Activated T-cell treated with anti-CD3 and anti-CD28 coated beads, Interleukin-2, amount 50 U/mL, for 24 hours (primary cell): ENCODE measurements at regions not wholly inside any gene's neighbourhood (a gene's known extent, or its start where the extent isn't known, plus 50 kb on each side); places are given as distances from the start of the nearest gene placed in this dataset.
"Not testable (repeated sequence)": the region's sequence is repeated elsewhere in the genome, so short reads cannot be mapped to it uniquely, and the experiment has no call there.

ENCODE experiments used
- DNase-seq: peaks from one replicate; pipeline ENCODE4 v3.0.0-alpha.2; 2020
- H3K27ac Mint-ChIP-seq: 2 replicates; pipeline ENCODE4 v1.8.0; 2020; ENCODE audit warnings: mild to moderate bottlenecking, mixed read lengths
- H3K27me3 Mint-ChIP-seq: 2 replicates; pipeline ENCODE4 v1.8.0; 2020; ENCODE audit warnings: mixed read lengths
- H3K36me3 Mint-ChIP-seq: 2 replicates; pipeline ENCODE4 v1.8.0; 2020; ENCODE audit warnings: low read depth, mixed read lengths
- H3K4me1 Mint-ChIP-seq: 2 replicates; pipeline ENCODE4 v1.8.0; 2020; ENCODE audit warnings: low read depth, mixed read lengths
- H3K4me3 Mint-ChIP-seq: 2 replicates; pipeline ENCODE4 v1.8.0; 2020; ENCODE audit warnings: mild to moderate bottlenecking, moderate library complexity, mixed read lengths
- H3K9me3 Mint-ChIP-seq: 2 replicates; pipeline ENCODE4 v1.8.0; 2020; ENCODE audit warnings: mixed read lengths

GRCh38 chr3:177883091-177883490, 653.1 kb upstream of the KCNMB2 start:
- H3K4me1 Mint-ChIP-seq, result peaks cover 20% of the 10 kb centered on the region
- no peaks in the 10 kb centered on the region for H3K36me3 Mint-ChIP-seq
- no peaks in the 10 kb centered on the region for H3K9me3 Mint-ChIP-seq
- no peaks in the 10 kb centered on the region for H3K27me3 Mint-ChIP-seq
- H3K27ac Mint-ChIP-seq, result no peak overlapping the region
- no peak for DNase-seq
- no peak overlapping the region for H3K4me3 Mint-ChIP-seq

GRCh38 chr3:177883957-177884356, 652.3 kb upstream of the KCNMB2 start:
- Mint-ChIP-seq H3K9me3 (no peaks in the 10 kb centered on the region), H3K4me1 (peaks cover 17% of the 10 kb centered on the region), H3K27me3 (no peaks in the 10 kb centered on the region), H3K36me3 (no peaks in the 10 kb centered on the region), H3K4me3 (no peak overlapping the region), H3K27ac (no peak overlapping the region)
- DNase-seq, result no peak

GRCh38 chr3:177885063-177885462, 651.2 kb upstream of the KCNMB2 start:
- DNase-seq, result no peak
- Mint-ChIP-seq H3K9me3 (no peaks in the 10 kb centered on the region), H3K4me1 (peaks cover 17% of the 10 kb centered on the region), H3K36me3 (no peaks in the 10 kb centered on the region), H3K27ac (no peak overlapping the region), H3K4me3 (no peak overlapping the region), H3K27me3 (no peaks in the 10 kb centered on the region)

- Mint-ChIP-seq H3K36me3 (no peaks in the 10 kb centered on the region), H3K4me3 (no peak overlapping the region), H3K9me3 (no peaks in the 10 kb centered on the region), H3K4me1 (peaks cover 17% of the 10 kb centered on the region), H3K27me3 (no peaks in the 10 kb centered on the region), H3K27ac (no peak overlapping the region)
- no peak for DNase-seq
These were observed 649.7 kb upstream of the KCNMB2 start for GRCh38 chr3:177886501-177886900.

- H3K9me3 Mint-ChIP-seq, result no peaks in the 10 kb centered on the region
- H3K27me3 Mint-ChIP-seq, result no peaks in the 10 kb centered on the region
- no peak overlapping the region for H3K27ac Mint-ChIP-seq
- no peaks in the 10 kb centered on the region for H3K36me3 Mint-ChIP-seq
- peaks cover 13% of the 10 kb centered on the region for H3K4me1 Mint-ChIP-seq
- no peak for DNase-seq
- no peak overlapping the region for H3K4me3 Mint-ChIP-seq
These were observed 648.8 kb upstream of the KCNMB2 start for GRCh38 chr3:177887475-177887874.

- DNase-seq, result no peak
- H3K4me1 Mint-ChIP-seq, result peaks cover 2% of the 10 kb centered on the region
- no peaks in the 10 kb centered on the region for H3K9me3 Mint-ChIP-seq
- H3K36me3 Mint-ChIP-seq, result no peaks in the 10 kb centered on the region
- H3K4me3 Mint-ChIP-seq, result no peak overlapping the region
- H3K27me3 Mint-ChIP-seq, result no peaks in the 10 kb centered on the region
- no peak overlapping the region for H3K27ac Mint-ChIP-seq
These were observed 647.1 kb upstream of the KCNMB2 start for GRCh38 chr3:177889161-177889560.

GRCh38 chr3:177889652-177890358, 646.4 kb upstream of the KCNMB2 start:
- H3K9me3 Mint-ChIP-seq, result no peaks in the 10 kb centered on the region
- no peaks in the 10 kb centered on the region for H3K36me3 Mint-ChIP-seq
- no peaks in the 10 kb centered on the region for H3K27me3 Mint-ChIP-seq
- no peak overlapping the region for H3K4me3 Mint-ChIP-seq
- no peak for DNase-seq
- H3K4me1 Mint-ChIP-seq, result no peaks in the 10 kb centered on the region
- no peak overlapping the region for H3K27ac Mint-ChIP-seq

- no peak overlapping the region for H3K27ac Mint-ChIP-seq
- no peaks in the 10 kb centered on the region for H3K36me3 Mint-ChIP-seq
- H3K27me3 Mint-ChIP-seq, result no peaks in the 10 kb centered on the region
- no peaks in the 10 kb centered on the region for H3K9me3 Mint-ChIP-seq
- H3K4me1 Mint-ChIP-seq, result no peaks in the 10 kb centered on the region
- DNase-seq, result no peak
- H3K4me3 Mint-ChIP-seq, result no peak overlapping the region
These were observed 645.9 kb upstream of the KCNMB2 start for GRCh38 chr3:177890359-177890683.

- H3K27ac Mint-ChIP-seq, H3K4me3 Mint-ChIP-seq, DNase-seq, H3K4me1 Mint-ChIP-seq, H3K27me3 Mint-ChIP-seq, H3K36me3 Mint-ChIP-seq, H3K9me3 Mint-ChIP-seq: not testable (repeated sequence)
These were observed 644.7 kb upstream of the KCNMB2 start for GRCh38 chr3:177891569-177891968.

GRCh38 chr3:177893331-177893730, 642.9 kb upstream of the KCNMB2 start:
- Mint-ChIP-seq H3K27ac (no peak overlapping the region), H3K9me3 (peaks cover 3% of the 10 kb centered on the region), H3K27me3 (no peaks in the 10 kb centered on the region), H3K4me3 (no peak overlapping the region), H3K4me1 (no peaks in the 10 kb centered on the region), H3K36me3 (no peaks in the 10 kb centered on the region)
- DNase-seq, result no peak

GRCh38 chr3:177894081-177894728, 642.0 kb upstream of the KCNMB2 start:
- H3K4me1 Mint-ChIP-seq, result no peaks in the 10 kb centered on the region
- H3K27ac Mint-ChIP-seq, result no peak overlapping the region
- H3K9me3 Mint-ChIP-seq, result peaks cover 3% of the 10 kb centered on the region
- H3K36me3 Mint-ChIP-seq, result no peaks in the 10 kb centered on the region
- DNase-seq, result no peak
- H3K4me3 Mint-ChIP-seq, result no peak overlapping the region
- H3K27me3 Mint-ChIP-seq, result no peaks in the 10 kb centered on the region

- H3K4me1 Mint-ChIP-seq, result no peaks in the 10 kb centered on the region
- no peak overlapping the region for H3K4me3 Mint-ChIP-seq
- H3K27me3 Mint-ChIP-seq, result no peaks in the 10 kb centered on the region
- H3K9me3 Mint-ChIP-seq, result peaks cover 8% of the 10 kb centered on the region
- no peak for DNase-seq
- peaks cover 3% of the 10 kb centered on the region for H3K36me3 Mint-ChIP-seq
- no peak overlapping the region for H3K27ac Mint-ChIP-seq
These were observed 638.1 kb upstream of the KCNMB2 start for GRCh38 chr3:177898185-177898584.

GRCh38 chr3:177899275-177900067, 636.8 kb upstream of the KCNMB2 start:
- Mint-ChIP-seq H3K4me1 (no peaks in the 10 kb centered on the region), H3K4me3 (no peak overlapping the region), H3K27me3 (no peaks in the 10 kb centered on the region), H3K9me3 (peaks cover 8% of the 10 kb centered on the region), H3K36me3 (peaks cover 3% of the 10 kb centered on the region), H3K27ac (no peak overlapping the region)
- DNase-seq, result no peak

- H3K9me3 Mint-ChIP-seq, result peaks cover 6% of the 10 kb centered on the region
- H3K4me3 Mint-ChIP-seq, result no peak overlapping the region
- peaks cover 3% of the 10 kb centered on the region for H3K36me3 Mint-ChIP-seq
- no peaks in the 10 kb centered on the region for H3K27me3 Mint-ChIP-seq
- peaks cover 2% of the 10 kb centered on the region for H3K4me1 Mint-ChIP-seq
- no peak overlapping the region for H3K27ac Mint-ChIP-seq
- no peak for DNase-seq
These were observed 633.4 kb upstream of the KCNMB2 start for GRCh38 chr3:177902876-177903275.

- no peak for DNase-seq
- Mint-ChIP-seq H3K36me3 (peaks cover 3% of the 10 kb centered on the region), H3K27ac (no peak overlapping the region), H3K4me1 (peaks cover 2% of the 10 kb centered on the region), H3K4me3 (no peak overlapping the region), H3K9me3 (peaks cover 5% of the 10 kb centered on the region), H3K27me3 (no peaks in the 10 kb centered on the region)
These were observed 631.6 kb upstream of the KCNMB2 start for GRCh38 chr3:177904621-177905020.
